NT2/D1 (cell line): ENCODE measurements at regions not wholly inside any gene's neighbourhood (a gene's known extent, or its start where the extent isn't known, plus 50 kb on each side); places are given as distances from the start of the nearest gene placed in this dataset.

Experiments
- YY1 ChIP-seq: IDR thresholded peaks from 2 replicates; pipeline ENCODE4 v1.6.1; 2011; ENCODE audit not compliant: insufficient read length, insufficient read depth
- ZNF274 ChIP-seq: IDR thresholded peaks from 2 replicates; pipeline ENCODE4 v1.6.1; 2011; ENCODE audit warnings: mild to moderate bottlenecking, low read depth, low read length

GRCh38 chr2:138435701-138436100 is 65.9 kb upstream of the SPOPL start:
- TF ChIP-seq ZNF274 (no peak), YY1 (no peak)
